Sigmoid colon (tissue), 4 donors: ENCODE measurements at regions not wholly inside any gene's neighbourhood (a gene's known extent, or its start where the extent isn't known, plus 50 kb on each side); places are given as distances from the start of the nearest gene placed in this dataset.
"Not testable (repeated sequence)": the region's sequence is repeated elsewhere in the genome, so short reads cannot be mapped to it uniquely, and the experiment has no call there.

Source experiments
- CTCF ChIP-seq, 4 experiments: fragments of 450-650 bp in 3 of 4; fragments of 200-600 bp in 1 of 4; IDR thresholded peaks; one replicate each; pipeline ENCODE4 v1.5.1; 2016 to 2019; ENCODE audit warnings: antibody characterized with exemption in 4 of 4, mild to moderate bottlenecking in 3 of 4, moderate library complexity in 2 of 4
- EP300 ChIP-seq, 4 donors: sonication (generic); formaldehyde crosslinking; IDR thresholded peaks; one replicate each; pipeline ENCODE4 v1.6.1; 2017; ENCODE audit warnings: antibody characterized with exemption in 4 of 4
- POLR2A ChIP-seq, 2 donors: fragments of 450-650 bp; IDR thresholded peaks; one replicate each; pipeline ENCODE4 v1.6.1; 2016; ENCODE audit warnings: antibody characterized with exemption in 2 of 2, mild to moderate bottlenecking in 2 of 2, moderate library complexity in 2 of 2
- POLR2AphosphoS5 ChIP-seq, 4 donors: sonication (generic); formaldehyde crosslinking; IDR thresholded peaks; one replicate each; pipeline ENCODE4 v1.6.1; 2017; ENCODE audit warnings: antibody characterized with exemption in 4 of 4

- TF ChIP-seq CTCF, POLR2A, POLR2AphosphoS5, EP300 (IDR thresholded peaks at IDR 0.05): not testable (repeated sequence)
Measured at GRCh38 chr21:9847511-9847910, 673.9 kb upstream of the TPTE start.
